MM.1S (cell line): ENCODE measurements at regions not wholly inside any gene's neighbourhood (a gene's known extent, or its start where the extent isn't known, plus 50 kb on each side); places are given as distances from the start of the nearest gene placed in this dataset.

Experiments used
- DNase-seq: peaks from one replicate; pipeline ENCODE4 v3.0.0-alpha.2; 2015
- H2AFZ ChIP-seq: fragments of 300-600 bp; sonication (generic); 2 replicates; pipeline ENCODE4 v1.6.0; 2016; ENCODE audit warnings: antibody characterized with exemption, low read length
- H3F3A ChIP-seq: fragments of 300-600 bp; sonication (generic); 2 replicates; pipeline ENCODE4 v1.6.1; 2016; ENCODE audit warnings: mild to moderate bottlenecking, antibody characterized with exemption, low read length, moderate library complexity, mixed read lengths; ENCODE audit not compliant: insufficient read depth
- H3K27ac ChIP-seq: fragments of 300-600 bp; sonication (generic); 2 replicates; pipeline ENCODE4 v1.5.1; 2016; ENCODE audit warnings: mild to moderate bottlenecking, low read length
- H3K27me3 ChIP-seq: fragments of 300-600 bp; sonication (generic); replicated peaks from 2 replicates; pipeline ENCODE4 v1.6.0; 2016; ENCODE audit warnings: low read length; ENCODE audit not compliant: insufficient read depth
- H3K36me3 ChIP-seq: fragments of 300-600 bp; sonication (generic); replicated peaks from 2 replicates; pipeline ENCODE4 v1.6.1; 2016; ENCODE audit warnings: mild to moderate bottlenecking, low read length, mixed read lengths; ENCODE audit not compliant: insufficient read depth
- H3K4me1 ChIP-seq: fragments of 300-600 bp; sonication (generic); 2 replicates; pipeline ENCODE4 v1.6.1; 2016; ENCODE audit warnings: low read length, mixed read lengths
- H3K4me2 ChIP-seq: fragments of 300-600 bp; sonication (generic); 2 replicates; pipeline ENCODE4 v1.6.0; 2016; ENCODE audit warnings: low read depth, low read length
- H3K4me3 ChIP-seq: fragments of 300-600 bp; sonication (generic); 2 replicates; pipeline ENCODE4 v1.5.1; 2016; ENCODE audit warnings: low read length, mixed read lengths
- H3K79me2 ChIP-seq: fragments of 300-600 bp; sonication (generic); 2 replicates; pipeline ENCODE4 v1.6.1; 2016; ENCODE audit warnings: mixed run types, low read length, mixed read lengths
- H3K9ac ChIP-seq: fragments of 300-600 bp; sonication (generic); 2 replicates; pipeline ENCODE4 v1.6.1; 2016; ENCODE audit warnings: low read length, mixed read lengths
- H3K9me2 ChIP-seq: fragments of 300-600 bp; sonication (generic); replicated peaks from 2 replicates; pipeline ENCODE4 v1.6.1; 2016; ENCODE audit warnings: mild to moderate bottlenecking, low read length, mixed read lengths; ENCODE audit not compliant: insufficient read depth
- H3K9me3 ChIP-seq: fragments of 300-600 bp; sonication (generic); replicated peaks from 2 replicates; pipeline ENCODE4 v1.6.1; 2016; ENCODE audit warnings: mild to moderate bottlenecking, low read length, mixed read lengths; ENCODE audit not compliant: insufficient read depth
- H4K20me1 ChIP-seq: fragments of 300-600 bp; sonication (generic); 2 replicates; pipeline ENCODE4 v1.6.1; 2016; ENCODE audit warnings: mild to moderate bottlenecking, low read length, moderate library complexity, mixed read lengths; ENCODE audit not compliant: insufficient read depth
- EZH2 ChIP-seq: fragments of 300-600 bp; sonication (generic); optimal IDR thresholded peaks from 2 replicates; pipeline ENCODE3; 2017; ENCODE audit warnings: low read depth, mild to moderate bottlenecking, antibody characterized with exemption, low read length, mixed read lengths
- EZH2phosphoT487 ChIP-seq: fragments of 300-600 bp; sonication (generic); IDR thresholded peaks from 2 replicates; pipeline ENCODE4 v1.6.1; 2018; ENCODE audit warnings: antibody characterized with exemption, low read length
- TF ChIP-seq, protein P1 (sequence below): fragments of 300-600 bp; sonication (generic); IDR thresholded peaks from 2 replicates; pipeline ENCODE4 v1.5.1; 2016; ENCODE audit warnings: antibody characterized with exemption, low read length, mixed read lengths

DNA sequence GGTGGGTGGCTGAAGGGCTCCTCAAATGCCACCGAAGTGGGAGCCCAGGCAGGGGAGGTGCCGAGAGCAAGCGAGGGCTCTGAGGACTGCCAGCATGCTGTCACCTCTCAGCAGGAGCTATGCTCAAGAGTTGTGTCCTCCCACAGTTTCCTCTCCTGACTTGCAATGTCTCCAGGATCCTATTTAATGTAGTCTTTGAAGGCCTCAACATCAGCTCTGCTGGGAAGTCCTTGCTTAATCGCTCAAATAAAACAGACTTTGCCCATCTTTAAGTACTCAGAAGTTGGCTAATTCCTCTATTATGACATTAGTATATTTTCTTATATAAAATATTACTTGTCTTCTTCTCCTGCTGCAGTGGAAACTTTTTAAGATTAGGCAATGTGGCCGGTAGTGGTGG lies 154.2 kb upstream of the NRIP1 start:
- H3F3A ChIP-seq: no peaks in the 10 kb centered on the region
- no peaks in the 10 kb centered on the region for H3K4me1 ChIP-seq
- H3K27me3 ChIP-seq: no peaks in the 10 kb centered on the region
- H3K79me2 ChIP-seq: no peaks in the 10 kb centered on the region
- no peak overlapping the region for H3K4me3 ChIP-seq
- H3K27ac ChIP-seq: no peak overlapping the region
- H3K9me3 ChIP-seq: no peaks in the 10 kb centered on the region
- H3K9ac ChIP-seq: no peak overlapping the region
- no peak overlapping the region for H3K4me2 ChIP-seq
- no peaks in the 10 kb centered on the region for H3K36me3 ChIP-seq
- H4K20me1 ChIP-seq: no peaks in the 10 kb centered on the region
- H3K9me2 ChIP-seq: no peaks in the 10 kb centered on the region
- TF ChIP-seq, protein P1, sequence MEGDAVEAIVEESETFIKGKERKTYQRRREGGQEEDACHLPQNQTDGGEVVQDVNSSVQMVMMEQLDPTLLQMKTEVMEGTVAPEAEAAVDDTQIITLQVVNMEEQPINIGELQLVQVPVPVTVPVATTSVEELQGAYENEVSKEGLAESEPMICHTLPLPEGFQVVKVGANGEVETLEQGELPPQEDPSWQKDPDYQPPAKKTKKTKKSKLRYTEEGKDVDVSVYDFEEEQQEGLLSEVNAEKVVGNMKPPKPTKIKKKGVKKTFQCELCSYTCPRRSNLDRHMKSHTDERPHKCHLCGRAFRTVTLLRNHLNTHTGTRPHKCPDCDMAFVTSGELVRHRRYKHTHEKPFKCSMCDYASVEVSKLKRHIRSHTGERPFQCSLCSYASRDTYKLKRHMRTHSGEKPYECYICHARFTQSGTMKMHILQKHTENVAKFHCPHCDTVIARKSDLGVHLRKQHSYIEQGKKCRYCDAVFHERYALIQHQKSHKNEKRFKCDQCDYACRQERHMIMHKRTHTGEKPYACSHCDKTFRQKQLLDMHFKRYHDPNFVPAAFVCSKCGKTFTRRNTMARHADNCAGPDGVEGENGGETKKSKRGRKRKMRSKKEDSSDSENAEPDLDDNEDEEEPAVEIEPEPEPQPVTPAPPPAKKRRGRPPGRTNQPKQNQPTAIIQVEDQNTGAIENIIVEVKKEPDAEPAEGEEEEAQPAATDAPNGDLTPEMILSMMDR: no peak
- no peak for TF ChIP-seq EZH2phosphoT487
- TF ChIP-seq EZH2: no peak
- no peak for DNase-seq
- no peak overlapping the region for H2AFZ ChIP-seq

GRCh38 chr21:15219894-15220293 lies 155.1 kb upstream of the NRIP1 start:
- no peak overlapping the region for H3K4me3 ChIP-seq
- no peaks in the 10 kb centered on the region for H3K9me2 ChIP-seq
- no peaks in the 10 kb centered on the region for H3F3A ChIP-seq
- no peaks in the 10 kb centered on the region for H3K36me3 ChIP-seq
- no peak overlapping the region for H2AFZ ChIP-seq
- H3K9ac ChIP-seq: no peak overlapping the region
- H4K20me1 ChIP-seq: no peaks in the 10 kb centered on the region
- H3K4me2 ChIP-seq: no peak overlapping the region
- no peak for DNase-seq
- H3K4me1 ChIP-seq: no peaks in the 10 kb centered on the region
- H3K27ac ChIP-seq: no peak overlapping the region
- no peak for TF ChIP-seq EZH2
- TF ChIP-seq EZH2phosphoT487: no peak
- TF ChIP-seq, protein P1: no peak
- no peaks in the 10 kb centered on the region for H3K79me2 ChIP-seq
- H3K27me3 ChIP-seq: no peaks in the 10 kb centered on the region
- H3K9me3 ChIP-seq: no peaks in the 10 kb centered on the region

DNA sequence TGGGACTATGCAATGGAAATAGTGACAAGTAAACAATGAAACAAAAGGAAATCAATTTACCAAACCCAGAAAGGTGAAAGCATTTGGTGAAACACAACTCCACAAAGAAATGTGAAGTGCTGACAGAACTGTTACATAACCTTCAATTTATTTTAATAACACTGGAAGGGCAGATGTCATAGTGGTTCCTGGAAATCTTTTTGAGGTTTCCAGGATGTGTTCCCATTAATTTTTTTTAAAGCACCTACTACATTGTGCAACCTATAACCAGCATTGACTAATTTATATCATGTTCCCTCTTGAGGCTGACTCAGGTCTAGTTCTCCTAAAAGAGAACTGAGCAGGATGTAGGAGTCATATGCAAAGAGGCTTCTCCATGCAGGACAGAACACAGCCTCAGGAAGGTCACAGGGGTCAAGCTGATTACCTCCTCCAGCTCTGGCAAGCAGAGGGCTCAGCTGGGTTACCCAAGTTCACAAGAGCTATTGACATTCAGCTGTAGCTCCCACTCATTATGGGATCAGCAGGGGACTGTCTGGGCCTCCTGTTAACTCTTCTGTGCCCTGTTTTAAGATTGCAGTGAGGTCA lies 157.1 kb upstream of the NRIP1 start:
- Histone ChIP-seq H3K4me2 (no peak overlapping the region), H3K27ac (no peak overlapping the region)

More for the DNA sequence above, 157.1 kb upstream of the NRIP1 start:
- DNase-seq: no peak
- no peak overlapping the region for H2AFZ ChIP-seq
- no peaks in the 10 kb centered on the region for H3K9me2 ChIP-seq
- H3K79me2 ChIP-seq: no peaks in the 10 kb centered on the region
- no peaks in the 10 kb centered on the region for H4K20me1 ChIP-seq
- no peak overlapping the region for H3K4me3 ChIP-seq
- TF ChIP-seq EZH2 (no peak), EZH2phosphoT487 (no peak)
- TF ChIP-seq, protein P1: no peak
- no peaks in the 10 kb centered on the region for H3K27me3 ChIP-seq
- no peak overlapping the region for H3K9ac ChIP-seq
- no peaks in the 10 kb centered on the region for H3K36me3 ChIP-seq
- no peaks in the 10 kb centered on the region for H3K9me3 ChIP-seq
- H3K4me1 ChIP-seq: no peaks in the 10 kb centered on the region
- H3F3A ChIP-seq: no peaks in the 10 kb centered on the region
